C4-2B (cell line): ENCODE measurements at regions not wholly inside any gene's neighbourhood (a gene's known extent, or its start where the extent isn't known, plus 50 kb on each side); places are given as distances from the start of the nearest gene placed in this dataset.

Experiments
- CTCF ChIP-seq: fragments of 450-650 bp; conservative IDR thresholded peaks from 2 replicates; pipeline ENCODE4 v1.5.1; 2017; ENCODE audit warnings: mild to moderate bottlenecking
- ZFX ChIP-seq: fragments of 450-650 bp; IDR thresholded peaks from 2 replicates; pipeline ENCODE4 v1.6.1; 2017

- TF ChIP-seq CTCF (no peak), ZFX (no peak)
Measured at GRCh38 chr11:119785131-119785530, 56.1 kb upstream of the NECTIN1 start.
